ENCODE measurements at regions not wholly inside any gene's neighbourhood (a gene's known extent, or its start where the extent isn't known, plus 50 kb on each side); places are given as distances from the start of the nearest gene placed in this dataset.

DNA sequence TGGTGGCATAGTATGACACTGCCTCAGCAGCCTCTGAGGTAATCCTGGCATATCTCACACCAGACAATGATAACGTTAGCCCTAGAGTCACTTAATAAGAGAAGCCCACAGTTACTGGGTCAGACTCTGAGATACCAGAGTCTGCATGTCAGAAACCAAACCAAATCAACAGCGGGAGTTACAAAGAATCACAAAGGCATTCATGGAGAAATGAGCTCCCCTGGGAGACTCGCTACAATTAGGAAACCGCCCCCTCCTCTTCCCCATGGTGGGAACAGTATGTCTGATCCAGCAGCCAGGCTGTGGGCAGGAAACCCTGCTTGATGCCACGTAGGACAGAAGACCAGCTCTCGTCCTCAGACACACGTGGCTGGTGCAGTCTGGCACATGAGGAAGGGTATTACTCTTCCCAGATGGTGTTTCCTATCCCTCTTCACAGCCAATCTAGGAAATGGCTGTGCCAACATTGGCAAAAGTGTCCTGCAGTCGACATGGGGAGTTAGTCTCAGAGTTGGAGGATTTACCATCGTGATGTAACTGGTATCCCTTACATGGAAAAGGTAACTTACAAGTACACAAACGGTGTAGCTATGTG is 485.4 kb downstream of the ZNF608 start:
- peaks cover 1 to 2% of the 10 kb centered on the region in 2 experiments for H3K27me3 ChIP-seq (ENCODE audit: control insufficient read depth in 2 of 2, insufficient read depth in 2 of 2, low read length in 2 of 2)
- dilution Hi-C loops (cut with MboI; ENCODE audit: extremely low pct_ligation_motif_present, low sequenced_read_pairs), result no loop called here
- no peaks in the 10 kb centered on the region for H3K9me1 ChIP-seq (replicated peaks; ENCODE audit: control insufficient read depth, extremely low read depth, insufficient read depth, low read length)
- no peak overlapping the region for H3K4me2 ChIP-seq (ENCODE audit: insufficient read depth, low read length)
- H3K9me3 ChIP-seq (replicated peaks; ENCODE audit: control insufficient read depth, insufficient read depth, low read length), result no peaks in the 10 kb centered on the region
- no peak for FAIRE-seq
- intact Hi-C loops (cut with micrococcal nuclease), result no loop called here
- no peak overlapping the region for H3K27ac ChIP-seq (ENCODE audit: insufficient read depth, low read depth, low read length)
- no peaks in the 10 kb centered on the region for H3K79me2 ChIP-seq (ENCODE audit: control insufficient read depth, insufficient read depth, low read length)
- ChIA-PET CTCF (interaction anchor here (1.4 kb wide), 1 partner anchor 320 kb away, joined by 3 read pairs; no protein-coding TSS in a partner anchor), POLR2A (no interaction called here)
- no peak overlapping the region for H3K9ac ChIP-seq (replicated peaks; ENCODE audit: extremely low read depth, insufficient read depth, low read length)
- H3K4me1 ChIP-seq (ENCODE audit: control insufficient read depth, extremely low read depth, insufficient read depth, low read length), result no peaks in the 10 kb centered on the region
- TF ChIP-seq CTCF (IDR thresholded peaks at IDR 0.05; ENCODE audit: extremely low read depth in 1 of 2, insufficient read depth in 1 of 2, low read depth in 1 of 2, low read length in 2 of 2) (no peak), GATA2 (IDR thresholded peaks at IDR 0.05; ENCODE audit: insufficient read depth, insufficient read length, low read depth, low read length) (no peak), FOS (IDR thresholded peaks at IDR 0.05; ENCODE audit: borderline replicate concordance, insufficient read depth, low read length) (no peak), EZH2 (IDR thresholded peaks at IDR 0.05; ENCODE audit: borderline replicate concordance, low read depth, low read length, severe bottlenecking) (no peak), JUN (IDR thresholded peaks at IDR 0.05; ENCODE audit: borderline replicate concordance, insufficient read depth, insufficient read length, low read depth) (no peak), POLR2A (IDR thresholded peaks at IDR 0.05; ENCODE audit: low read depth, low read length) (no peak), POLR2AphosphoS5 (IDR thresholded peaks at IDR 0.05; ENCODE audit: insufficient read depth, low read depth, low read length) (no peak)
- no peak overlapping the region for H3K4me3 ChIP-seq (replicated peaks in 1 of 3; ENCODE audit: insufficient read depth in 1 of 3, low read depth in 1 of 3, low read length in 3 of 3)
- DNase-seq (ENCODE audit: low read depth, low spot score), result no peak
- H2AFZ ChIP-seq (ENCODE audit: low read depth, low read length), result no peak overlapping the region
- no peaks in the 10 kb centered on the region for H4K20me1 ChIP-seq (replicated peaks; ENCODE audit: control insufficient read depth, extremely low read depth, insufficient read depth, low read length)
- BruUV-seq (replicated peaks), result no TSS peak
- no peaks in the 10 kb centered on the region for H3K36me3 ChIP-seq (ENCODE audit: control insufficient read depth in 2 of 2, extremely low read depth in 1 of 2, insufficient read depth in 2 of 2, low read length in 2 of 2)

Data from endothelial cell of umbilical vein (primary cell).